Neural progenitor cell (in vitro differentiated cells): ENCODE measurements at regions not wholly inside any gene's neighbourhood (a gene's known extent, or its start where the extent isn't known, plus 50 kb on each side); places are given as distances from the start of the nearest gene placed in this dataset.

ENCODE experiments used
- DNase-seq: peaks from one replicate; pipeline ENCODE4 v3.0.0-alpha.2; 2016; ENCODE audit warnings: low spot score
- H2AFZ ChIP-seq: fragments of 200-600 bp; sonication (generic); replicated peaks from 2 replicates; pipeline ENCODE4 v1.6.1; 2016; ENCODE audit warnings: antibody characterized with exemption
- H3F3A ChIP-seq: fragments of 200-600 bp; sonication (generic); 2 replicates; pipeline ENCODE4 v1.6.1; 2016; ENCODE audit warnings: antibody characterized with exemption, low read depth
- H3K27ac ChIP-seq: fragments of 200-600 bp; sonication (generic); 2 replicates; pipeline ENCODE4 v1.5.1; 2016; ENCODE audit warnings: mild to moderate bottlenecking
- H3K27me3 ChIP-seq: fragments of 200-600 bp; sonication (generic); 2 replicates; pipeline ENCODE4 v1.6.1; 2016; ENCODE audit warnings: mild to moderate bottlenecking, moderate library complexity
- H3K36me3 ChIP-seq: fragments of 200-600 bp; sonication (generic); 2 replicates; pipeline ENCODE4 v1.5.1; 2016
- H3K4me1 ChIP-seq: fragments of 200-600 bp; sonication (generic); 2 replicates; pipeline ENCODE4 v1.6.1; 2016; ENCODE audit warnings: mixed run types
- H3K4me2 ChIP-seq: fragments of 200-600 bp; sonication (generic); 2 replicates; pipeline ENCODE4 v1.6.1; 2016
- H3K4me3 ChIP-seq: fragments of 200-600 bp; sonication (generic); 2 replicates; pipeline ENCODE4 v1.5.1; 2016
- H3K79me2 ChIP-seq: fragments of 200-600 bp; sonication (generic); 2 replicates; pipeline ENCODE4 v1.6.1; 2016; ENCODE audit warnings: low read depth
- H3K9ac ChIP-seq: fragments of 200-600 bp; sonication (generic); 2 replicates; pipeline ENCODE4 v1.6.1; 2016
- H3K9me3 ChIP-seq: fragments of 200-600 bp; sonication (generic); 2 replicates; pipeline ENCODE4 v1.5.1; 2016; ENCODE audit warnings: low read depth
- H4K20me1 ChIP-seq: fragments of 200-600 bp; sonication (generic); 2 replicates; pipeline ENCODE4 v1.6.1; 2016; ENCODE audit warnings: low read depth
- H3K27ac Mint-ChIP-seq: 3 replicates; pipeline ENCODE4 v1.8.0; 2021; ENCODE audit warnings: mixed read lengths
- H3K27me3 Mint-ChIP-seq: 2 replicates; pipeline ENCODE4 v1.8.0; 2022; ENCODE audit warnings: low read depth, mild to moderate bottlenecking, inconsistent platforms, moderate library complexity, mixed read lengths; ENCODE audit not compliant: insufficient read depth
- H3K36me3 Mint-ChIP-seq: 3 replicates; pipeline ENCODE4 v1.8.0; 2021; ENCODE audit warnings: mixed read lengths
- H3K4me1 Mint-ChIP-seq: 3 replicates; pipeline ENCODE4 v1.8.0; 2021; ENCODE audit warnings: mixed read lengths
- H3K4me3 Mint-ChIP-seq: 3 replicates; pipeline ENCODE4 v1.8.0; 2021; ENCODE audit warnings: mild to moderate bottlenecking, moderate library complexity, mixed read lengths
- H3K9me3 Mint-ChIP-seq: 3 replicates; pipeline ENCODE4 v1.8.0; 2020; ENCODE audit warnings: mixed read lengths
- EZH2 ChIP-seq: fragments of 200-600 bp; sonication (generic); IDR thresholded peaks from 2 replicates; pipeline ENCODE4 v1.6.1; 2017; ENCODE audit warnings: antibody characterized with exemption, mild to moderate bottlenecking, moderate library complexity
- EZH2phosphoT487 ChIP-seq: fragments of 200-600 bp; sonication (generic); IDR thresholded peaks from 2 replicates; pipeline ENCODE4 v1.6.1; 2017; ENCODE audit warnings: antibody characterized with exemption
- TF ChIP-seq, protein P1 (sequence below): fragments of 200-600 bp; sonication (generic); IDR thresholded peaks from 2 replicates; pipeline ENCODE4 v1.5.1; 2017; ENCODE audit warnings: antibody characterized with exemption, mild to moderate bottlenecking

DNA sequence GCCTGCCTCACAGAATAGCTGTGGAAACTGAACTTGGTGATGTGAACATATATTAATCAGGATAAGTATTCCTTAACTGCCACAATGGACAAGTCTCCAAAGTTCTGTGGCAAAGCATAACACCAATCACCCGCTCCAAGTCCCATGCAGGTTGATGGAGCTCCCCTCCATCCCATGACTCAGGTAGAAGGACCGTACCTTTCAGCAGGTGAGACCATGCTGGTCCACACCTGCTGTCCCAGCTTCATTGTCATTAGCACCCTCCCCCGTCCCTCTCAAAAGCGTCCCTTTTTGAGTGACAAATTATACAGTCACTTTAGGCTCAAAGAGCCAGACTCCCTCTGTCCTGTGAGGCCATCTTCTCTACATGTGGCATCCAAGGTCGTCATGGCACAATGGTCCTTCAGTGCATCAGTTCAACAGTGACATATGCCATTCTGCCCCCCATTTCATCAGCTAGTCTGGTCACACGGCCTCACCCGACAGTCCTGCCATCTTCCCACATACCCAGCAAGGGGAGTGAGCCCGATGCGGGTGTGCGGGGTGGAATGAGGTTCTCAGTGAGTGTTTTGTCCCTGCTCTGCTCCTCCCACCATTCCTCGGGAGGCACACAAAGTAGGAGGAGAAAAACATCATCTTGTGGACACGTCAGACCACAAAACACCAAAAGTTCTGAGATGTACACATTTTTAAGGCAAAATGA, 136.7 kb upstream of the MYCN start:
- no peak overlapping the region for H3K27ac Mint-ChIP-seq

GRCh38 chr2:15804246-15804619, 136.1 kb upstream of the MYCN start:
- Histone ChIP-seq H3K79me2 (no peaks in the 10 kb centered on the region), H3K4me2 (no peak overlapping the region), H4K20me1 (no peaks in the 10 kb centered on the region), H2AFZ (no peak overlapping the region), H3K27ac (no peak overlapping the region), H3K27me3 (no peaks in the 10 kb centered on the region), H3K4me3 (no peak overlapping the region), H3K4me1 (peaks cover 9% of the 10 kb centered on the region), H3K9me3 (no peaks in the 10 kb centered on the region), H3K9ac (no peak overlapping the region), H3K36me3 (no peaks in the 10 kb centered on the region), H3F3A (peaks cover 6% of the 10 kb centered on the region)
- no peak for TF ChIP-seq EZH2
- TF ChIP-seq, protein P1, sequence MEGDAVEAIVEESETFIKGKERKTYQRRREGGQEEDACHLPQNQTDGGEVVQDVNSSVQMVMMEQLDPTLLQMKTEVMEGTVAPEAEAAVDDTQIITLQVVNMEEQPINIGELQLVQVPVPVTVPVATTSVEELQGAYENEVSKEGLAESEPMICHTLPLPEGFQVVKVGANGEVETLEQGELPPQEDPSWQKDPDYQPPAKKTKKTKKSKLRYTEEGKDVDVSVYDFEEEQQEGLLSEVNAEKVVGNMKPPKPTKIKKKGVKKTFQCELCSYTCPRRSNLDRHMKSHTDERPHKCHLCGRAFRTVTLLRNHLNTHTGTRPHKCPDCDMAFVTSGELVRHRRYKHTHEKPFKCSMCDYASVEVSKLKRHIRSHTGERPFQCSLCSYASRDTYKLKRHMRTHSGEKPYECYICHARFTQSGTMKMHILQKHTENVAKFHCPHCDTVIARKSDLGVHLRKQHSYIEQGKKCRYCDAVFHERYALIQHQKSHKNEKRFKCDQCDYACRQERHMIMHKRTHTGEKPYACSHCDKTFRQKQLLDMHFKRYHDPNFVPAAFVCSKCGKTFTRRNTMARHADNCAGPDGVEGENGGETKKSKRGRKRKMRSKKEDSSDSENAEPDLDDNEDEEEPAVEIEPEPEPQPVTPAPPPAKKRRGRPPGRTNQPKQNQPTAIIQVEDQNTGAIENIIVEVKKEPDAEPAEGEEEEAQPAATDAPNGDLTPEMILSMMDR, result no peak
- no peak for TF ChIP-seq EZH2phosphoT487
- no peak overlapping the region for H3K27ac Mint-ChIP-seq
- H3K36me3 Mint-ChIP-seq, result no peaks in the 10 kb centered on the region
- DNase-seq, result no peak
- no peak overlapping the region for H3K4me3 Mint-ChIP-seq
- H3K4me1 Mint-ChIP-seq, result peaks cover 18% of the 10 kb centered on the region
- H3K27me3 Mint-ChIP-seq, result peaks cover 9% of the 10 kb centered on the region
- H3K9me3 Mint-ChIP-seq, result peaks cover 5% of the 10 kb centered on the region

More for the DNA sequence above, 136.7 kb upstream of the MYCN start:
- Histone ChIP-seq H4K20me1 (no peaks in the 10 kb centered on the region), H3K4me3 (no peak overlapping the region), H3K4me1 (peaks cover 3% of the 10 kb centered on the region), H3K9ac (no peak overlapping the region), H3K27me3 (no peaks in the 10 kb centered on the region), H2AFZ (no peak overlapping the region), H3K36me3 (no peaks in the 10 kb centered on the region), H3F3A (peaks cover under 1% of the 10 kb centered on the region), H3K27ac (no peak overlapping the region), H3K4me2 (no peak overlapping the region), H3K79me2 (no peaks in the 10 kb centered on the region), H3K9me3 (no peaks in the 10 kb centered on the region)
- Mint-ChIP-seq H3K4me3 (no peak overlapping the region), H3K27me3 (peaks cover 9% of the 10 kb centered on the region), H3K36me3 (no peaks in the 10 kb centered on the region), H3K9me3 (peaks cover 5% of the 10 kb centered on the region), H3K4me1 (peaks cover 12% of the 10 kb centered on the region)
- no peak for DNase-seq
- TF ChIP-seq, protein P1, result no peak
- TF ChIP-seq EZH2phosphoT487, result no peak
- no peak for TF ChIP-seq EZH2

DNA sequence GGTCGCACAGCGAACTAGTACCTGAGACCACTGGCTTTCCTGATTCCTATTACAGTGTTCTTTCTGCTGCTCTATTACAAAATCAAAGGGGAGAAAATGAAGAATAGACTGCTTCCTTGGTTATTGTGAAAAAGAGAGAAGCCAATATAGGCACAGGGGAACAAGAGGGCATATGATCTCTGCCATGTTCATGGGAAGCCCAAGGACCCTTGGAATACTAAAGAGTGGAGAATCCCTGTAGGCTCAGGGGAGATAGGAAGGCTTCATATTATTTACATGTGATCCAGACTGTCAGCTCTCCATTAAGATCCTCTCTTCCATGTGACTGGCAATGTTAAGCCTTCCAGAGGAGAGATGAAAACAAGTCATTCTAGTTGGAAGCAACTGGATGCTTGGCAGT, 135.7 kb upstream of the MYCN start:
- DNase-seq, result no peak
- Mint-ChIP-seq H3K9me3 (peaks cover 5% of the 10 kb centered on the region), H3K4me3 (no peak overlapping the region), H3K36me3 (no peaks in the 10 kb centered on the region), H3K27ac (no peak overlapping the region), H3K4me1 (peaks cover 20% of the 10 kb centered on the region), H3K27me3 (peaks cover 9% of the 10 kb centered on the region)
- Histone ChIP-seq H3K79me2 (no peaks in the 10 kb centered on the region), H3K9me3 (no peaks in the 10 kb centered on the region), H2AFZ (no peak overlapping the region), H3K4me2 (no peak overlapping the region), H3F3A (peaks cover 9% of the 10 kb centered on the region), H4K20me1 (no peaks in the 10 kb centered on the region), H3K4me1 (peaks cover 13% of the 10 kb centered on the region), H3K9ac (no peak overlapping the region), H3K36me3 (no peaks in the 10 kb centered on the region), H3K4me3 (no peak overlapping the region), H3K27me3 (no peaks in the 10 kb centered on the region), H3K27ac (no peak overlapping the region)
- TF ChIP-seq EZH2 (no peak), EZH2phosphoT487 (no peak)
- TF ChIP-seq, protein P1, result no peak
